SK-N-SH treated with all-trans-retinoic acid at 6 μM for 48 hours (cell line): ENCODE measurements at regions not wholly inside any gene's neighbourhood (a gene's known extent, or its start where the extent isn't known, plus 50 kb on each side); places are given as distances from the start of the nearest gene placed in this dataset.

Experiments
- ISL1 ChIP-seq: fragments of 250-450 bp; sonication (Bioruptor Pico); IDR thresholded peaks from 2 replicates; pipeline ENCODE4 v2.1.2; 2022; ENCODE audit warnings: mild to moderate bottlenecking, moderate library complexity
- TOX ChIP-seq: fragments of 250-450 bp; sonication (Bioruptor Pico); IDR thresholded peaks from 2 replicates; pipeline ENCODE4 v1.8.0; 2021; ENCODE audit warnings: mild to moderate bottlenecking, moderate library complexity, borderline replicate concordance
- ZC3H10 ChIP-seq: fragments of 250-450 bp; sonication (Bioruptor Pico); IDR thresholded peaks from 2 replicates; pipeline ENCODE4 v1.5.1; 2021; ENCODE audit warnings: mild to moderate bottlenecking, moderate library complexity
- ZFP3 ChIP-seq: fragments of 250-450 bp; sonication (Bioruptor Pico); IDR thresholded peaks from 2 replicates; pipeline ENCODE4 v1.5.0; 2020; ENCODE audit warnings: mild to moderate bottlenecking, moderate library complexity
- TF ChIP-seq, protein P1 (sequence below): fragments of 250-450 bp; sonication (Bioruptor Pico); IDR thresholded peaks from 2 replicates; pipeline ENCODE4 v1.8.0; 2020; ENCODE audit warnings: mild to moderate bottlenecking, moderate library complexity, borderline replicate concordance

DNA sequence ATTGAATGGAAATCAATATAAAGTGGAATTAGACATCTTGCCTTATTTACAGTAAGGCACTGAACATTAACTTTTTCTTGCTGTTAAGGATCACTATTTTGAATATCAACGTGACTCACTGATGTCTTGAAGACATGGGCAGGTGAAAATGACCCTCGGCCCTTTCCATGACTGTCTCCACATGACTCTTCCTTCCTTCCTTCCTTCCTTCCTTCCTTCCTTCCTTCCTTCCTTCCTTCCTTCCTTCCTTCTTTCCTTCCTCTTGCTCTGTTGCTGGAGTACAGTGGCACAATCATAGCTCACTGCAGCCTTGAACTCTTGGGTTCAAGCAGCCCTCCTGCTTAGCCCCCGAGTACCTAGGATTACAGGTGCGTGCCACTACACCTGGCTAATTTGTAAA lies 52.2 kb upstream of the TOX2 start:
- TF ChIP-seq ZC3H10 (CRISPR knock-in tag) (no peak), ZFP3 (CRISPR knock-in tag) (no peak), ISL1 (no peak), TOX (CRISPR knock-in tag) (no peak)
- TF ChIP-seq, protein P1, sequence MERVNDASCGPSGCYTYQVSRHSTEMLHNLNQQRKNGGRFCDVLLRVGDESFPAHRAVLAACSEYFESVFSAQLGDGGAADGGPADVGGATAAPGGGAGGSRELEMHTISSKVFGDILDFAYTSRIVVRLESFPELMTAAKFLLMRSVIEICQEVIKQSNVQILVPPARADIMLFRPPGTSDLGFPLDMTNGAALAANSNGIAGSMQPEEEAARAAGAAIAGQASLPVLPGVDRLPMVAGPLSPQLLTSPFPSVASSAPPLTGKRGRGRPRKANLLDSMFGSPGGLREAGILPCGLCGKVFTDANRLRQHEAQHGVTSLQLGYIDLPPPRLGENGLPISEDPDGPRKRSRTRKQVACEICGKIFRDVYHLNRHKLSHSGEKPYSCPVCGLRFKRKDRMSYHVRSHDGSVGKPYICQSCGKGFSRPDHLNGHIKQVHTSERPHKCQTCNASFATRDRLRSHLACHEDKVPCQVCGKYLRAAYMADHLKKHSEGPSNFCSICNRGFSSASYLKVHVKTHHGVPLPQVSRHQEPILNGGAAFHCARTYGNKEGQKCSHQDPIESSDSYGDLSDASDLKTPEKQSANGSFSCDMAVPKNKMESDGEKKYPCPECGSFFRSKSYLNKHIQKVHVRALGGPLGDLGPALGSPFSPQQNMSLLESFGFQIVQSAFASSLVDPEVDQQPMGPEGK (CRISPR knock-in tag) = no peak
